DND-41 (cell line): ENCODE measurements at regions not wholly inside any gene's neighbourhood (a gene's known extent, or its start where the extent isn't known, plus 50 kb on each side); places are given as distances from the start of the nearest gene placed in this dataset.

Source experiments
- ATAC-seq: fragments of 200-7000 bp; cut with Tn5 transposase; 3 replicates; pipeline ENCODE4 v1.9.1; 2021; ENCODE audit warnings: low read depth; ENCODE audit not compliant: insufficient read depth
- DNase-seq: peaks from one replicate; pipeline ENCODE4 v3.0.0-alpha.2; 2020
- H2AFZ ChIP-seq: 2 replicates; pipeline ENCODE4 v1.6.0; 2012; ENCODE audit warnings: low read depth, low read length
- H3K27ac ChIP-seq: 2 replicates; pipeline ENCODE4 v1.5.1; 2012; ENCODE audit warnings: low read length, inconsistent platforms
- H3K27me3 ChIP-seq: fragments of 200-600 bp; sonication (generic); 2 replicates; pipeline ENCODE4 v1.6.0; 2012; ENCODE audit warnings: low read length, mild to moderate bottlenecking, inconsistent platforms; ENCODE audit not compliant: insufficient read depth, poor library complexity
- H3K36me3 ChIP-seq: 2 replicates; pipeline ENCODE4 v1.5.1; 2012; ENCODE audit warnings: low read length, inconsistent platforms; ENCODE audit not compliant: insufficient read depth
- H3K4me1 ChIP-seq: 2 replicates; pipeline ENCODE4 v1.5.1; 2012; ENCODE audit warnings: mild to moderate bottlenecking, low read length; ENCODE audit not compliant: insufficient read depth
- H3K4me2 ChIP-seq: 2 replicates; pipeline ENCODE4 v1.6.0; 2012; ENCODE audit warnings: mild to moderate bottlenecking, moderate library complexity, low read length, inconsistent platforms; ENCODE audit not compliant: insufficient read depth
- H3K4me3 ChIP-seq, 2 experiments: fragments of 200-600 bp in 1 of 2; shearing (Covaris generic) in 1 of 2; 2 replicates each; pipeline ENCODE4 v1.5.1; 2012 to 2016; ENCODE audit warnings: inconsistent platforms in 2 of 2, low read length in 2 of 2, mild to moderate bottlenecking in 2 of 2, low read depth in 1 of 2, moderate library complexity in 1 of 2
- H3K79me2 ChIP-seq: 2 replicates; pipeline ENCODE4 v1.6.0; 2012; ENCODE audit warnings: low read length, inconsistent platforms; ENCODE audit not compliant: insufficient read depth
- H3K9ac ChIP-seq: 2 replicates; pipeline ENCODE4 v1.6.0; 2012; ENCODE audit warnings: low read depth, mild to moderate bottlenecking, inconsistent platforms, low read length, moderate library complexity
- H3K9me3 ChIP-seq: 2 replicates; pipeline ENCODE4 v1.5.1; 2012; ENCODE audit warnings: low read length, moderate library complexity, mild to moderate bottlenecking, inconsistent platforms; ENCODE audit not compliant: insufficient read depth, severe bottlenecking
- H4K20me1 ChIP-seq: 2 replicates; pipeline ENCODE4 v1.6.0; 2012; ENCODE audit warnings: low read length; ENCODE audit not compliant: insufficient read depth
- CTCF ChIP-seq: IDR thresholded peaks from 2 replicates; pipeline ENCODE4 v1.5.1; 2012; ENCODE audit warnings: borderline replicate concordance, low read length, moderate library complexity, mild to moderate bottlenecking; ENCODE audit not compliant: poor library complexity, severe bottlenecking; ENCODE audit errors: extremely low read depth
- EZH2 ChIP-seq: IDR thresholded peaks from 3 replicates; pipeline ENCODE4 v1.6.1; 2012; ENCODE audit warnings: borderline replicate concordance, low read depth, mild to moderate bottlenecking, moderate library complexity, low read length, inconsistent platforms; ENCODE audit not compliant: severe bottlenecking

GRCh38 chr3:70138606-70139005, 139.1 kb downstream of the SAMMSON start:
- ATAC-seq, result no peak
- Histone ChIP-seq H2AFZ (no peak overlapping the region), H3K4me1 (no peaks in the 10 kb centered on the region), H3K27ac (no peak overlapping the region), H3K36me3 (no peaks in the 10 kb centered on the region), H3K4me2 (no peak overlapping the region), H3K4me3 (no peak overlapping the region), H4K20me1 (no peaks in the 10 kb centered on the region), H3K9me3 (no peaks in the 10 kb centered on the region), H3K9ac (no peak overlapping the region), H3K27me3 (no peaks in the 10 kb centered on the region), H3K79me2 (no peaks in the 10 kb centered on the region)
- no peak for DNase-seq
- TF ChIP-seq CTCF (no peak), EZH2 (no peak)
